Lung (tissue), 11 donors: ENCODE measurements at regions not wholly inside any gene's neighbourhood (a gene's known extent, or its start where the extent isn't known, plus 50 kb on each side); places are given as distances from the start of the nearest gene placed in this dataset.

Source experiments
- ATAC-seq: fragments of 200-7000 bp; cut with Tn5 transposase; one replicate; pipeline ENCODE4 v1.9.1; 2020; ENCODE audit warnings: moderate number of reproducible peaks; ENCODE audit not compliant: insufficient read depth, low FRiP score
- DNase-seq, 3 donors: peaks; one replicate each; pipeline ENCODE4 v3.0.0-alpha.2; 2013 to 2017
- H3K27ac ChIP-seq, 2 donors: one replicate each; pipeline ENCODE4 v1.5.1; 2013; ENCODE audit warnings: mild to moderate bottlenecking in 2 of 2, moderate library complexity in 2 of 2, control low read depth in 1 of 2, inconsistent platforms in 1 of 2, low read depth in 1 of 2, low read length in 1 of 2
- H3K27me3 ChIP-seq, 3 donors: one replicate each; pipeline ENCODE4 v1.5.1; 2013; ENCODE audit warnings: low read length in 2 of 3; ENCODE audit not compliant: control insufficient read depth in 3 of 3, insufficient read depth in 3 of 3
- H3K36me3 ChIP-seq, 4 donors: one replicate each; pipeline ENCODE4 v1.5.1; 2013; ENCODE audit warnings: low read length in 4 of 4, mild to moderate bottlenecking in 1 of 4, moderate library complexity in 1 of 4; ENCODE audit not compliant: control insufficient read depth in 4 of 4, insufficient read depth in 4 of 4
- H3K4me1 ChIP-seq, 5 donors: one replicate each; pipeline ENCODE4 v1.5.1; 2013; ENCODE audit warnings: low read length in 5 of 5, mild to moderate bottlenecking in 2 of 5, moderate library complexity in 1 of 5; ENCODE audit not compliant: control insufficient read depth in 5 of 5, insufficient read depth in 5 of 5
- H3K4me3 ChIP-seq: one replicate; pipeline ENCODE4 v1.5.1; 2013; ENCODE audit warnings: mild to moderate bottlenecking, control low read depth, moderate library complexity
- H3K9ac ChIP-seq, 2 donors: one replicate each; pipeline ENCODE4 v1.5.1; 2013; ENCODE audit warnings: low read length in 2 of 2, control low read depth in 1 of 2; ENCODE audit not compliant: insufficient read depth in 1 of 2
- H3K9me3 ChIP-seq, 4 donors: one replicate each; pipeline ENCODE4 v1.5.1; 2013; ENCODE audit warnings: low read length in 3 of 4, mild to moderate bottlenecking in 1 of 4, moderate library complexity in 1 of 4; ENCODE audit not compliant: control insufficient read depth in 4 of 4, insufficient read depth in 3 of 4
- WGBS, 2 donors: extraction: QIAGEN DNeasy Blood & Tissue Kit; methylation state at CpG; one replicate each; pipeline ENCODE4 v1.1.7; 2013; 5-methylcytosine and 5-hydroxymethylcytosine counted together
- TF ChIP-seq, protein P1 (sequence below): IDR thresholded peaks from 2 replicates; pipeline ENCODE4 v1.5.1; 2012; ENCODE audit warnings: mild to moderate bottlenecking; ENCODE audit errors: control extremely low read depth, extremely low read depth
- donor health status: control.
- donor health status: control.
- donor health status: Bipolar disorder and iron deficiency.
- donor health status: healthy.
- donor health status: DM: yes; HTN: yes; CAD: no.

DNA sequence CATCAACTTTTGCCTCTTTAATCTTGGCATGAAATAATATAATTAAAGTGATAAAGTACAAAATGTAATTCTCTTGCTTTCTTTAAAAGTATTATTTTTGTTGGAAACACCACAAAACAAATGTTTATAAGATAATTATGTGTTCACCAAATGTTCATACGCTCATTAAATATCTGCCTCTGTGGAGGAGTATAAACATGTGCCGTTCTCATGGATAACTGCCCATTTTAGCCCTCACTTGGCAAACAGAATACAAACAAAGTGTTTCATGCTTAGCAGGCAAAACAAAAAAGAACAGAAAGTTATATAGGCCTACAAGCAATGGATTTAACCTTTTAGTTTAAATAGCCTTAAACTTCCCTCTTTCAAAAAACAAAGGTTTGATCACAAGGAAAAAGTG is 800.5 kb upstream of the DIAPH2 start:
- ATAC-seq (no peak), DNase-seq (peak; percentile 67 to 95 (median 92))
- no peaks in the 10 kb centered on the region for H3K36me3 ChIP-seq
- TF ChIP-seq, protein P1, sequence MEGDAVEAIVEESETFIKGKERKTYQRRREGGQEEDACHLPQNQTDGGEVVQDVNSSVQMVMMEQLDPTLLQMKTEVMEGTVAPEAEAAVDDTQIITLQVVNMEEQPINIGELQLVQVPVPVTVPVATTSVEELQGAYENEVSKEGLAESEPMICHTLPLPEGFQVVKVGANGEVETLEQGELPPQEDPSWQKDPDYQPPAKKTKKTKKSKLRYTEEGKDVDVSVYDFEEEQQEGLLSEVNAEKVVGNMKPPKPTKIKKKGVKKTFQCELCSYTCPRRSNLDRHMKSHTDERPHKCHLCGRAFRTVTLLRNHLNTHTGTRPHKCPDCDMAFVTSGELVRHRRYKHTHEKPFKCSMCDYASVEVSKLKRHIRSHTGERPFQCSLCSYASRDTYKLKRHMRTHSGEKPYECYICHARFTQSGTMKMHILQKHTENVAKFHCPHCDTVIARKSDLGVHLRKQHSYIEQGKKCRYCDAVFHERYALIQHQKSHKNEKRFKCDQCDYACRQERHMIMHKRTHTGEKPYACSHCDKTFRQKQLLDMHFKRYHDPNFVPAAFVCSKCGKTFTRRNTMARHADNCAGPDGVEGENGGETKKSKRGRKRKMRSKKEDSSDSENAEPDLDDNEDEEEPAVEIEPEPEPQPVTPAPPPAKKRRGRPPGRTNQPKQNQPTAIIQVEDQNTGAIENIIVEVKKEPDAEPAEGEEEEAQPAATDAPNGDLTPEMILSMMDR = no peak
- H3K9ac ChIP-seq = no peak overlapping the region
- WGBS, 2 donors = 60 to 71% methylated on average over 2 of the region's 2 CpGs
- no peaks in the 10 kb centered on the region for H3K9me3 ChIP-seq
- H3K4me3 ChIP-seq = no peak overlapping the region
- H3K4me1 ChIP-seq = peaks cover 0 to 21% (median 0%) of the 10 kb centered on the region in 5 donors
- H3K27me3 ChIP-seq = peaks cover 0 to 5% (median 3%) of the 10 kb centered on the region in 3 donors
- H3K27ac ChIP-seq = no peak overlapping the region

DNA sequence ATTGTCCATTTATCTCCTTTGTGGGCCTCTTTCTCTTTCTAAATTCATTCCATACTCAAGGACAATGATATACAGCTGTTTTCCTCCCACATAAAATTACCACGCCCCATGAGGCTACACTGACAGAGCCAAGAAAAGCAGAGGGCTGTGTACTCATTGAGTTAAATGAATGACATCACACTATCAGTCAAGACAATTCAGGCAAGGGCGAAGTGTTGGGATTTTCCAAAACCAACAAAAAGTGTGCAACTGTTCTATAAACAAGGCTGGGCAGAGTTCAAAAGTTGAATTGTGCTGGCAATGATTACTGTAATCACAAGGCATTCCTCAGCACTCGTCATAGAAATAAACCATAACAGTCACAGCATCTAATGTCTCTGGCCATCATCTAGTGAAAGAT is 799.6 kb upstream of the DIAPH2 start:
- no peak overlapping the region for H3K4me3 ChIP-seq
- H3K9ac ChIP-seq = no peak overlapping the region
- no peaks in the 10 kb centered on the region for H3K36me3 ChIP-seq
- H3K4me1 ChIP-seq = peaks cover 0 to 21% (median 0%) of the 10 kb centered on the region in 5 donors
- peaks cover 0 to 2% (median 0%) of the 10 kb centered on the region in 4 donors for H3K9me3 ChIP-seq
- no peak overlapping the region for H3K27ac ChIP-seq
- 55 to 79% methylated on average over 3 of the region's 3 CpGs for WGBS, 2 donors
- peaks cover 0 to 6% (median 4%) of the 10 kb centered on the region in 3 donors for H3K27me3 ChIP-seq
- ATAC-seq (no peak), DNase-seq (peak; percentile 57 to 88 (median 81))
- TF ChIP-seq, protein P1 = no peak

DNA sequence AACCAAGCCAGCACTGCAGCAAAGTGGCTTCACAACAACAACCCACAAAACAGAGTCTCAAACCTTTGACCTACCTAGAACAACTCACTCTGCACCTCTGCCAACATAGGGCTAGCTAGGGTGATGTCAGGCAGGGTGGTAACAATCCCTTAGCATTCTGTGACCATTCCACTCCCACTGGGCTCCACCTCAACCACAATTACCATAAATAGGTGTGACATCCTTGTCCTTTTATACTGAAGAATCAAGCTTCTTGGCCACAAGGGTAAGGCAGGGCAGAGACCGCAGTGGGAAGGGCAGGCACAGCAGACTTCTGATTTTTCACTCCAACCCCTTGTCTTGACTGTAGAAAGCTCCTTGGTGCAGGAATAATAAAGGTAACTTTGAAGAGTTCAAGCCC is 795.4 kb upstream of the DIAPH2 start:
- Histone ChIP-seq H3K36me3 (no peaks in the 10 kb centered on the region), H3K4me1 (peaks cover 0 to 21% (median 0%) of the 10 kb centered on the region in 5 donors), H3K4me3 (no peak overlapping the region), H3K9me3 (peaks cover 0 to 2% (median 0%) of the 10 kb centered on the region in 4 donors), H3K27me3 (peaks cover 0 to 15% (median 6%) of the 10 kb centered on the region in 3 donors), H3K9ac (no peak overlapping the region), H3K27ac (no peak overlapping the region)
- no peak for DNase-seq
- no peak for ATAC-seq
- TF ChIP-seq, protein P1 = no peak
- WGBS, 2 donors = 85 to 100% methylated on average over 1 of the region's 1 CpG

DNA sequence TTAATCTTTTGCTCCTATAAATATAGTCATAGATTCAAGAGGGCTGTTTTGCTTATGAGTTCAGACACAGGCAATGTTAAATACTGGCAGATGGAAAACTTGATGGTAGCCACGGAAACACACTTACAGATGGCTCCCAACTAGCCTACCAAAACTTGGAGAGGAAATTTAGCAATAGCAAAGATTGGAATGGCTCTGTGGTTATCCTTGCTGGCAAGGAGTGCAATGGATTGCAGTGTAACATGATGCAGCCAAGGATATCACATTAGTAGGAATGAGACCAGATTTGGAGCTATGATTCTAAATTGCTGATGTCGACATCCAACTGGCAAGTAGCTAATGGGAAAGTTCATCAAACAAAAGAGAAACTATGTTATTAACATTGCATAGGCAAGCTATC is 791.0 kb upstream of the DIAPH2 start:
- Histone ChIP-seq H3K36me3 (no peaks in the 10 kb centered on the region), H3K27me3 (peaks cover 0 to 18% (median 13%) of the 10 kb centered on the region in 3 donors), H3K4me1 (no peaks in the 10 kb centered on the region), H3K9me3 (peaks cover 0 to 2% (median 0%) of the 10 kb centered on the region in 4 donors), H3K4me3 (no peak overlapping the region), H3K27ac (no peak overlapping the region), H3K9ac (no peak overlapping the region)
- WGBS, 2 donors = 62 to 70% methylated on average over 2 of the region's 2 CpGs
- ATAC-seq (peak; percentile 6), DNase-seq (peak; percentile 17 to 78 (median 64))
- TF ChIP-seq, protein P1 = no peak
